GM19328 (cell line): ENCODE measurements at regions not wholly inside any gene's neighbourhood (a gene's known extent, or its start where the extent isn't known, plus 50 kb on each side); places are given as distances from the start of the nearest gene placed in this dataset.
"Not testable (repeated sequence)": the region's sequence is repeated elsewhere in the genome, so short reads cannot be mapped to it uniquely, and the experiment has no call there.

Experiments used
- ATAC-seq: cut with Tn5 transposase; IDR thresholded peaks from one replicate; pipeline ENCODE4 v1.9.1; 2021; ENCODE audit warnings: mild to moderate bottlenecking, moderate library complexity; ENCODE audit not compliant: unreplicated experiment

GRCh38 chr10:109307102-109307501 is 616.2 kb downstream of the XPNPEP1 start:
- ATAC-seq: not testable (repeated sequence)

- ATAC-seq: no peak
Observed at GRCh38 chr10:109306698-109307097, 616.6 kb downstream of the XPNPEP1 start.

GRCh38 chr10:109287858-109288257 is 635.5 kb downstream of the XPNPEP1 start:
- ATAC-seq: no peak

- no peak for ATAC-seq
Observed at GRCh38 chr10:109282510-109282909, 640.8 kb downstream of the XPNPEP1 start.

- ATAC-seq: no peak
Observed at GRCh38 chr10:109281347-109281746, 642.0 kb downstream of the XPNPEP1 start.

- ATAC-seq: no peak
Observed at GRCh38 chr10:109280837-109281236, 642.5 kb downstream of the XPNPEP1 start.

GRCh38 chr10:109277456-109277855 is 645.9 kb downstream of the XPNPEP1 start:
- ATAC-seq: no peak

GRCh38 chr10:109275960-109276359 is 647.4 kb downstream of the XPNPEP1 start:
- ATAC-seq: no peak

GRCh38 chr10:109274681-109275080 is 648.6 kb downstream of the XPNPEP1 start:
- no peak for ATAC-seq

- ATAC-seq: no peak
Observed at GRCh38 chr10:109270173-109270572, 653.1 kb downstream of the XPNPEP1 start.

GRCh38 chr10:109264004-109264403 is 659.3 kb downstream of the XPNPEP1 start:
- ATAC-seq: no peak

- no peak for ATAC-seq
Observed at GRCh38 chr10:109261231-109261630, 662.1 kb downstream of the XPNPEP1 start.

- no peak for ATAC-seq
Observed at GRCh38 chr10:109259293-109259692, 664.0 kb downstream of the XPNPEP1 start.

GRCh38 chr10:109253306-109253705 is 670.0 kb downstream of the XPNPEP1 start:
- ATAC-seq: no peak

GRCh38 chr10:109250152-109250551 is 673.2 kb downstream of the XPNPEP1 start:
- ATAC-seq: no peak

GRCh38 chr10:109247814-109248213 is 675.5 kb downstream of the XPNPEP1 start:
- no peak for ATAC-seq

- no peak for ATAC-seq
Observed at GRCh38 chr10:109245821-109246220, 677.5 kb downstream of the XPNPEP1 start.

GRCh38 chr10:109239371-109239770 is 683.9 kb downstream of the XPNPEP1 start:
- no peak for ATAC-seq

- no peak for ATAC-seq
Observed at GRCh38 chr10:109237682-109238081, 685.6 kb downstream of the XPNPEP1 start.

GRCh38 chr10:109237050-109237449 is 686.3 kb downstream of the XPNPEP1 start:
- ATAC-seq: no peak

- not testable (repeated sequence) for ATAC-seq
Observed at GRCh38 chr10:109223533-109223932, 699.8 kb downstream of the XPNPEP1 start.

- no peak for ATAC-seq
Observed at GRCh38 chr10:109219935-109220605, 703.2 kb downstream of the XPNPEP1 start.

GRCh38 chr10:109218207-109218606 is 705.1 kb downstream of the XPNPEP1 start:
- ATAC-seq: no peak
